Heart left ventricle (tissue), 16 donors: ENCODE measurements at regions not wholly inside any gene's neighbourhood (a gene's known extent, or its start where the extent isn't known, plus 50 kb on each side); places are given as distances from the start of the nearest gene placed in this dataset.

Source experiments
- ATAC-seq, 4 donors: fragments of 200-7000 bp; cut with Tn5 transposase; one replicate each; pipeline ENCODE4 v1.9.1; 2020 to 2022; ENCODE audit warnings: moderate library complexity in 4 of 4, mild to moderate bottlenecking in 3 of 4, moderate number of reproducible peaks in 1 of 4
- DNase-seq, 5 donors: peaks; one replicate each; pipeline ENCODE4 v3.0.0-alpha.2; 2020
- H3K27ac ChIP-seq, 12 donors: fragments of 200-600 bp; sonication (generic) in 4 of 12; one replicate each; pipeline versions ENCODE4 v1.5.0 to v1.8.0; 2016 to 2022; ENCODE audit warnings: mild to moderate bottlenecking in 2 of 12
- H3K27me3 ChIP-seq, 9 donors: fragments of 200-600 bp; sonication (generic) in 2 of 9; one replicate each; pipeline versions ENCODE4 v1.5.1 to v1.8.0; 2016 to 2022; ENCODE audit warnings: mild to moderate bottlenecking in 3 of 9
- H3K36me3 ChIP-seq, 9 donors: fragments of 200-600 bp; sonication (generic) in 2 of 9; one replicate each; pipeline versions ENCODE4 v1.5.0 to v1.8.0; 2018 to 2022; ENCODE audit warnings: mild to moderate bottlenecking in 2 of 9
- H3K4me1 ChIP-seq, 12 donors: fragments of 200-600 bp; sonication (generic) in 4 of 12; one replicate each; pipeline versions ENCODE4 v1.5.0 to v1.8.0; 2016 to 2022; ENCODE audit warnings: mild to moderate bottlenecking in 3 of 12
- H3K4me3 ChIP-seq, 12 donors: fragments of 200-600 bp; sonication (generic) in 4 of 12; one replicate each; pipeline versions ENCODE4 v1.5.0 to v1.8.0; 2017 to 2022; ENCODE audit warnings: mild to moderate bottlenecking in 9 of 12, moderate library complexity in 4 of 12
- H3K9me3 ChIP-seq, 12 donors: fragments of 200-600 bp; sonication (generic) in 4 of 12; one replicate each; pipeline versions ENCODE4 v1.5.0 to v1.8.0; 2016 to 2022; ENCODE audit warnings: mild to moderate bottlenecking in 1 of 12
- CTCF ChIP-seq, 12 donors: fragments of 200-600 bp; sonication (generic) in 4 of 12; IDR thresholded peaks; one replicate each; pipeline versions ENCODE4 v1.5.0 to v1.8.0; 2018 to 2022; ENCODE audit warnings: antibody characterized with exemption in 12 of 12, mild to moderate bottlenecking in 5 of 12
- POLR2A ChIP-seq, 2 donors: fragments of 450-650 bp; IDR thresholded peaks; one replicate each; pipeline ENCODE4 v1.6.1; 2017; ENCODE audit warnings: antibody characterized with exemption in 2 of 2, mild to moderate bottlenecking in 2 of 2, moderate library complexity in 2 of 2
- WGBS, 4 donors: extraction: QIAGEN DNeasy Blood & Tissue Kit in 2 of 4; methylation state at CpG; one replicate each; pipeline versions ENCODE4 v1.1.5 to v1.1.7; 2013 to 2018; 5-methylcytosine and 5-hydroxymethylcytosine counted together
- intact Hi-C, 10 donors: fragments of 100-400 bp; cut with DNase I; formaldehyde crosslinking; loops; one replicate each; pipeline versions ENCODE4 v1.11.1 to v1.14.2; 2022
- donor health status: ischemic (EF 13 %, LVEDD 7.1; RV severe dilation, severe dysfunction).
- donor health status: healthy with polysubstance abuse.
- donor health status: DM: no; HTN: yes; CAD: no.
- donor health status: DM: no; HTN: no; CAD: no.
- donor health status: ischemic (EF 25% LVEDD 6.9; RV normal size, moderate dysfunction).
- donor health status: ischemic (EF 25% LVEDD 5.7; RV mildly dilated, moderate dysfunction).
- donor health status: healthy.
- donor health status: DM: yes; HTN: yes; CAD: no.
- donor health status: ischemic (EF 35%, LVEDD 5.7; RV mildly dilated, moderate dysfunction).
- donor health status: nonischemic (EF 11% LVEDD 7.7; RV severe dilation, severe dysfunction).
- donor health status: DM: yes; HTN: yes; CAD: no.
- donor health status: PGD.
- donor health status: ischemic (EF 29% LVEDD 5.4; RV normal size, mild dysfunction).
- donor health status: nonischemic (EF 23%, LVEDD 6.1; RV moderate dilation, normal function).

- no peaks in the 10 kb centered on the region for H3K27me3 ChIP-seq
- no peaks in the 10 kb centered on the region for H3K4me1 ChIP-seq
- no peaks in the 10 kb centered on the region for H3K36me3 ChIP-seq
- H3K9me3 ChIP-seq, result peaks cover 0 to 22% (median 4%) of the 10 kb centered on the region in 12 donors
- intact Hi-C loops, result no loop called here
- H3K4me3 ChIP-seq, result no peak overlapping the region
- WGBS, 4 donors, result 78 to 85% (median 82%) methylated on average over 4 of the region's 4 CpGs
- ATAC-seq (peak in 1 of 4 donors; percentile 27), DNase-seq (no peak)
- H3K27ac ChIP-seq, result no peak overlapping the region
- no peak for TF ChIP-seq CTCF (IDR thresholded peaks at IDR 0.05)
- TF ChIP-seq POLR2A (IDR thresholded peaks at IDR 0.05), result no peak
Measured at GRCh38 chr5:12624776-12625560, 720.7 kb upstream of the CTNND2 start.

GRCh38 chr5:12623408-12623807 lies 719.2 kb upstream of the CTNND2 start:
- H3K9me3 ChIP-seq, result peaks cover 0 to 26% (median 5%) of the 10 kb centered on the region in 12 donors
- no peaks in the 10 kb centered on the region for H3K36me3 ChIP-seq
- H3K4me3 ChIP-seq, result no peak overlapping the region
- TF ChIP-seq CTCF (IDR thresholded peaks at IDR 0.05) (no peak), POLR2A (IDR thresholded peaks at IDR 0.05) (no peak)
- no peak for DNase-seq
- no peaks in the 10 kb centered on the region for H3K27me3 ChIP-seq
- no peaks in the 10 kb centered on the region for H3K4me1 ChIP-seq
- H3K27ac ChIP-seq, result no peak overlapping the region
- intact Hi-C loops, result no loop called here
- ATAC-seq, result no peak
- WGBS, 4 donors, result 0 to 44% (median 23%) methylated on average over 1 of the region's 1 CpG

- 61 to 81% (median 74%) methylated on average over 4 of the region's 4 CpGs for WGBS, 4 donors
- Histone ChIP-seq H3K4me3 (no peak overlapping the region), H3K27ac (no peak overlapping the region), H3K9me3 (peaks cover 0 to 39% (median 6%) of the 10 kb centered on the region in 12 donors), H3K4me1 (no peaks in the 10 kb centered on the region), H3K36me3 (no peaks in the 10 kb centered on the region), H3K27me3 (no peaks in the 10 kb centered on the region)
- intact Hi-C loops, result no loop called here
- DNase-seq (no peak), ATAC-seq (no peak)
- TF ChIP-seq POLR2A (IDR thresholded peaks at IDR 0.05), result no peak
- TF ChIP-seq CTCF (IDR thresholded peaks at IDR 0.05), result no peak
Measured at GRCh38 chr5:12616093-12616492, 711.8 kb upstream of the CTNND2 start.

GRCh38 chr5:12615141-12615820 lies 711.0 kb upstream of the CTNND2 start:
- intact Hi-C loops, result no loop called here
- no peak for DNase-seq
- Histone ChIP-seq H3K9me3 (peaks cover 0 to 38% (median 6%) of the 10 kb centered on the region in 12 donors), H3K4me3 (no peak overlapping the region), H3K36me3 (no peaks in the 10 kb centered on the region), H3K27ac (no peak overlapping the region), H3K27me3 (no peaks in the 10 kb centered on the region), H3K4me1 (no peaks in the 10 kb centered on the region)
- TF ChIP-seq POLR2A (IDR thresholded peaks at IDR 0.05) (no peak), CTCF (IDR thresholded peaks at IDR 0.05) (no peak)
- 70 to 82% (median 80%) methylated on average over 3 of the region's 3 CpGs for WGBS, 4 donors
- no peak for ATAC-seq
